ENCODE measurements at regions not wholly inside any gene's neighbourhood (a gene's known extent, or its start where the extent isn't known, plus 50 kb on each side); places are given as distances from the start of the nearest gene placed in this dataset.
"Not testable (repeated sequence)": the region's sequence is repeated elsewhere in the genome, so short reads cannot be mapped to it uniquely, and the experiment has no call there.

DNA sequence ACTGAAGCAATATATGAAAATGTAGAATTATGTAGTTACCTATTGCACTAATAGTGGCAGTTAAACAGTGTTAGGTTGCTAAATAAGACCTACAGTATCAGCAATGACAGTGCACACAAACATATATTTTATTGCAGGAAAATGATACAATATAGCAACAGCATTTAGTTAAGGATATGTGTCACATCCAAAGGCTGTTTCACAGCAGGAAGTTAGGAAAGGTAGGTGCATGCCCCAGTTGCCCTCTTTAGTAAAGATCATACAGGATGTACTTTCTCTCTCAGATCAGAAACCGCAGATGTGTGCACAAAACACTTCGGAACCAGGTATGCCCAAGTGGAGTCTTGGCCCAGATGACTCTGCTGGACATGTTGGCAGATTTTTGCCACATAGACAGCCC lies 444.1 kb downstream of the XIRP2 start:
- H3K9me3 ChIP-seq (ENCODE audit: control insufficient read depth in 1 of 2, insufficient read depth in 1 of 2, low read length in 2 of 2) = peaks cover 0 to 12% of the 10 kb centered on the region in 2 experiments
- no peaks in the 10 kb centered on the region for H3K36me3 ChIP-seq (ENCODE audit: insufficient read depth, low read length)
- no peak overlapping the region for H3K27ac ChIP-seq (ENCODE audit: low read depth in 1 of 2, low read length in 2 of 2)
- Mint-ChIP-seq H3K4me3 (no peak overlapping the region), H3K27me3 (peaks cover 3% of the 10 kb centered on the region), H3K36me3 (ENCODE audit: low read depth) (no peaks in the 10 kb centered on the region), H3K9me3 (no peaks in the 10 kb centered on the region), H3K4me1 (ENCODE audit: low read depth) (no peaks in the 10 kb centered on the region), H3K27ac (no peak overlapping the region)
- ATAC-seq (ENCODE audit: poor library complexity) (no peak), DNase-seq (no peak)
- TF ChIP-seq CTCF (IDR thresholded peaks at IDR 0.05) = no peak
- no peaks in the 10 kb centered on the region for H3K27me3 ChIP-seq (ENCODE audit: control insufficient read depth in 1 of 2, insufficient read depth in 2 of 2, low read length in 2 of 2)
- no peak overlapping the region for H3K4me3 ChIP-seq (ENCODE audit: low read length)
- no peaks in the 10 kb centered on the region for H3K4me1 ChIP-seq (ENCODE audit: insufficient read depth, low read length)
- POLR2A ChIA-PET = no interaction called here
- CTCF ChIA-PET = no interaction called here
- intact Hi-C loops (cut with DNase I, micrococcal nuclease) = no loop called here

DNA sequence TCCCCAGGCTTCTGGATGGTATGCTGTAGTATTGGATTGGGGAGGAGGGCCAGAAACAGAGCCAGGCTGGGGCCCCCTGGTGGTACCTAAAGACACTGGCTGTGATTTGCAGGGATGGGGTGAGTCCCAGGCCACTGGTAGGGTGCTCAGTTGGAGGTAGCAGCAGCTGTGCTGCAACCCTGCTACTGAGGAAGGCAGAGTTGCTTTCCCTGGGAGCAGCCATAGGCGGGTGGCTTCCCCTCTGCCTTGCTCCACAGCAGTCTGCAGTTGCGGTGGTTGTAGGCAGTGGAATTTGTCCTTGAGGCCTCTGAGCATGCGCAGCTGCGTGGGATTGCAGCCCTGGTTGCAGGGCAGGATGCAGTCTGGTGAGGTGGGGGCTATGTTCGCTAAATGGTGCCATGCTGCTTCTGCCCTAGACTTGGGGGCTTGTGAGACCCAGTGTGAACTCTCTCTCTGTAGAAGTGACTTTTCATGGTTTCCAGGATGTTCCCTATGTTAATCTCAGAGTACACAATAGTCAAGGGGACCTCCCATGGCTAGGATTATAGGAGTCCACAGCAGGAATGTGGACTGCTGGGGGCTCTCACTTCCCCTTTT lies 443.5 kb downstream of the XIRP2 start:
- no peak for TF ChIP-seq CTCF (IDR thresholded peaks at IDR 0.05)
- H3K4me1 Mint-ChIP-seq (ENCODE audit: low read depth) = no peaks in the 10 kb centered on the region
- intact Hi-C loops (cut with DNase I, micrococcal nuclease) = no loop called here
- no peaks in the 10 kb centered on the region for H3K4me1 ChIP-seq (ENCODE audit: insufficient read depth, low read length)
- peaks cover 3% of the 10 kb centered on the region for H3K27me3 Mint-ChIP-seq
- no peaks in the 10 kb centered on the region for H3K27me3 ChIP-seq (ENCODE audit: control insufficient read depth in 1 of 2, insufficient read depth in 2 of 2, low read length in 2 of 2)
- no peak for ATAC-seq (ENCODE audit: poor library complexity)
- ChIA-PET POLR2A (no interaction called here), CTCF (no interaction called here)
- no peaks in the 10 kb centered on the region for H3K36me3 Mint-ChIP-seq (ENCODE audit: low read depth)
- DNase-seq = no peak
- peaks cover 0 to 12% of the 10 kb centered on the region in 2 experiments for H3K9me3 ChIP-seq (ENCODE audit: control insufficient read depth in 1 of 2, insufficient read depth in 1 of 2, low read length in 2 of 2)
- no peak overlapping the region for H3K4me3 Mint-ChIP-seq
- no peak overlapping the region for H3K27ac Mint-ChIP-seq
- H3K9me3 Mint-ChIP-seq = no peaks in the 10 kb centered on the region
- H3K27ac ChIP-seq (ENCODE audit: low read depth in 1 of 2, low read length in 2 of 2) = no peak overlapping the region
- no peaks in the 10 kb centered on the region for H3K36me3 ChIP-seq (ENCODE audit: insufficient read depth, low read length)
- H3K4me3 ChIP-seq (ENCODE audit: low read length) = no peak overlapping the region

DNA sequence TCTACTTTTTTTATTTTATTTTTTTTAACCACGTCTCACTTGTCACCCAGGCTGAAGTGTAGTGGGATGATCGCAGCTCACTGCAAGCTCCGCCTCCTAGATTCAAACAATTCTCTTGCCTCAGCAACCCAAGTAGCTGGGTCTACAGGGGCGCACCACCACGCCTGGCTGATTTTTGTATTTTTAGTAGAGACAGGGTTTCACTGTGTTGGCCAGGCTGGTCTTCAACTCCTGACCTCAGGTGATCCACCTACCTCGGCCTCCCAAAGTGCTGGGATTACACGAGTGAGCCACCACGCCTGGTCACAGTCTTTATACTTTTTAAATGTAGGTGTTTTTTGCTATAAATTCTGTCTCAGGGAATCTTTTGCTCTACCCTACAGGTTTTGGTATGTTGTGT lies 440.5 kb downstream of the XIRP2 start:
- peaks cover 0 to 12% of the 10 kb centered on the region in 2 experiments for H3K9me3 ChIP-seq (ENCODE audit: control insufficient read depth in 1 of 2, insufficient read depth in 1 of 2, low read length in 2 of 2)
- H3K4me1 Mint-ChIP-seq (ENCODE audit: low read depth); H3K36me3 ChIP-seq (ENCODE audit: insufficient read depth, low read length); DNase-seq; H3K4me3 ChIP-seq (ENCODE audit: low read length); intact Hi-C loops (cut with DNase I, micrococcal nuclease); H3K27ac ChIP-seq (ENCODE audit: low read depth in 1 of 2, low read length in 2 of 2); H3K36me3 Mint-ChIP-seq (ENCODE audit: low read depth); H3K27me3 ChIP-seq (ENCODE audit: control insufficient read depth in 1 of 2, insufficient read depth in 2 of 2, low read length in 2 of 2); ATAC-seq (ENCODE audit: poor library complexity); CTCF ChIA-PET; H3K27me3 Mint-ChIP-seq; H3K4me1 ChIP-seq (ENCODE audit: insufficient read depth, low read length); POLR2A ChIA-PET; H3K9me3 Mint-ChIP-seq; H3K27ac Mint-ChIP-seq; H3K4me3 Mint-ChIP-seq: not testable (repeated sequence)

DNA sequence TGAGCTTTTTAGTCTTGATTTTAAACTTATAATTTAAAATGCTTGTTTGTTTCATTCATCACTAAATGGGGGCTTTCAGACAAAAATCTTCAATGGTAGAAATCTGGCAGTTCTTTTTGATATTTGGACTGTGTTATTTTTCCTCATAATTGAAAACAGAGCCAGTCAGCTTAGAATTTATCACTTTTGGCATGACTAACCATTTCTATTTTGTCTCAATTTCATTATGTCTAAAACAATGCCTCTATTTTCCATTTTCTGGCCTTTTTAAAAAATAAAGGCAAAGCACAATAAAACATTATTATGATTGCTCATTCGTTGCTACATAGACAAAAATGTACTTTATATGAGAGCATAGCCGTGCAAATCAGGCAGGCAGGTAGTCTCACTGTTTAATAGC lies 434.5 kb downstream of the XIRP2 start:
- ChIA-PET POLR2A (no interaction called here), CTCF (no interaction called here)

More for the DNA sequence above, 434.5 kb downstream of the XIRP2 start:
- no peak overlapping the region for H3K27ac ChIP-seq (ENCODE audit: low read depth in 1 of 2, low read length in 2 of 2)
- no peaks in the 10 kb centered on the region for H3K4me1 ChIP-seq (ENCODE audit: insufficient read depth, low read length)
- Mint-ChIP-seq H3K4me3 (no peak overlapping the region), H3K27ac (no peak overlapping the region), H3K4me1 (ENCODE audit: low read depth) (no peaks in the 10 kb centered on the region), H3K27me3 (no peaks in the 10 kb centered on the region), H3K36me3 (ENCODE audit: low read depth) (no peaks in the 10 kb centered on the region), H3K9me3 (no peaks in the 10 kb centered on the region)
- intact Hi-C loops (cut with DNase I, micrococcal nuclease) = no loop called here
- H3K27me3 ChIP-seq (ENCODE audit: control insufficient read depth in 1 of 2, insufficient read depth in 2 of 2, low read length in 2 of 2) = no peaks in the 10 kb centered on the region
- H3K36me3 ChIP-seq (ENCODE audit: insufficient read depth, low read length) = no peaks in the 10 kb centered on the region
- H3K4me3 ChIP-seq (ENCODE audit: low read length) = no peak overlapping the region
- no peak for ATAC-seq (ENCODE audit: poor library complexity)
- DNase-seq = no peak
- no peak for TF ChIP-seq CTCF (IDR thresholded peaks at IDR 0.05)
- no peaks in the 10 kb centered on the region for H3K9me3 ChIP-seq (ENCODE audit: control insufficient read depth in 1 of 2, insufficient read depth in 1 of 2, low read length in 2 of 2)

Measured in CD4-positive, alpha-beta T cell (primary cell).